GM21528 (cell line): ENCODE measurements at regions not wholly inside any gene's neighbourhood (a gene's known extent, or its start where the extent isn't known, plus 50 kb on each side); places are given as distances from the start of the nearest gene placed in this dataset.
"Not testable (repeated sequence)": the region's sequence is repeated elsewhere in the genome, so short reads cannot be mapped to it uniquely, and the experiment has no call there.

Experiments
- ATAC-seq: cut with Tn5 transposase; IDR thresholded peaks from one replicate; pipeline ENCODE4 v1.9.1; 2021; ENCODE audit warnings: mild to moderate bottlenecking, moderate library complexity; ENCODE audit not compliant: unreplicated experiment, low FRiP score

- ATAC-seq = no peak
Measured at GRCh38 chr2:139477618-139478017, 697.4 kb upstream of the NXPH2 start.

- no peak for ATAC-seq
Measured at GRCh38 chr2:139469985-139470384, 689.8 kb upstream of the NXPH2 start.

GRCh38 chr2:139465789-139466188 is 685.6 kb upstream of the NXPH2 start:
- ATAC-seq = no peak

GRCh38 chr2:139457873-139458272 is 677.7 kb upstream of the NXPH2 start:
- no peak for ATAC-seq

GRCh38 chr2:139454251-139454650 is 674.1 kb upstream of the NXPH2 start:
- ATAC-seq = no peak

- ATAC-seq = no peak
Measured at GRCh38 chr2:139439100-139439499, 658.9 kb upstream of the NXPH2 start.

GRCh38 chr2:139438478-139438877 is 658.3 kb upstream of the NXPH2 start:
- no peak for ATAC-seq

GRCh38 chr2:139427164-139427563 is 647.0 kb upstream of the NXPH2 start:
- no peak for ATAC-seq

GRCh38 chr2:139424101-139424500 is 643.9 kb upstream of the NXPH2 start:
- ATAC-seq = no peak

GRCh38 chr2:139411236-139411635 is 631.0 kb upstream of the NXPH2 start:
- ATAC-seq = no peak

GRCh38 chr2:139410833-139411174 is 630.6 kb upstream of the NXPH2 start:
- ATAC-seq = not testable (repeated sequence)

- ATAC-seq = not testable (repeated sequence)
Measured at GRCh38 chr2:139410147-139410832, 630.1 kb upstream of the NXPH2 start.

- ATAC-seq = no peak
Measured at GRCh38 chr2:139409212-139409611, 629.0 kb upstream of the NXPH2 start.

GRCh38 chr2:139403948-139404347 is 623.8 kb upstream of the NXPH2 start:
- no peak for ATAC-seq

- no peak for ATAC-seq
Measured at GRCh38 chr2:139394801-139395200, 614.6 kb upstream of the NXPH2 start.

- no peak for ATAC-seq
Measured at GRCh38 chr2:139389391-139389790, 609.2 kb upstream of the NXPH2 start.

GRCh38 chr2:139386401-139386800 is 606.2 kb upstream of the NXPH2 start:
- ATAC-seq = no peak

GRCh38 chr2:139383532-139383931 is 603.3 kb upstream of the NXPH2 start:
- ATAC-seq = no peak

GRCh38 chr2:139380051-139380450 is 599.9 kb upstream of the NXPH2 start:
- ATAC-seq = no peak

GRCh38 chr2:139378373-139378772 is 598.2 kb upstream of the NXPH2 start:
- no peak for ATAC-seq

GRCh38 chr2:139374296-139374850 is 594.2 kb upstream of the NXPH2 start:
- no peak for ATAC-seq
